Neural crest cell (in vitro differentiated cells): ENCODE measurements at regions not wholly inside any gene's neighbourhood (a gene's known extent, or its start where the extent isn't known, plus 50 kb on each side); places are given as distances from the start of the nearest gene placed in this dataset.
A peak's percentile ranks its signal among the peaks of the same experiment; 100 is the strongest.

Experiments used
- DNase-seq: peaks from one replicate; pipeline ENCODE4 v3.0.0; 2021; ENCODE audit warnings: low read depth, mixed read lengths, low spot score
- H3K27ac Mint-ChIP-seq: one replicate; pipeline ENCODE4 v1.8.0; 2021; ENCODE audit warnings: mild to moderate bottlenecking, mixed read lengths; ENCODE audit not compliant: unreplicated experiment
- H3K27me3 Mint-ChIP-seq: 2 replicates; pipeline ENCODE4 v1.8.0; 2021; ENCODE audit warnings: low read depth, mild to moderate bottlenecking, mixed read lengths
- H3K36me3 Mint-ChIP-seq: 2 replicates; pipeline ENCODE4 v1.8.0; 2021; ENCODE audit warnings: low read depth, mild to moderate bottlenecking, mixed read lengths
- H3K4me1 Mint-ChIP-seq: 2 replicates; pipeline ENCODE4 v1.8.0; 2021; ENCODE audit warnings: mixed read lengths
- H3K4me3 Mint-ChIP-seq: one replicate; pipeline ENCODE4 v1.8.0; 2021; ENCODE audit warnings: mild to moderate bottlenecking, mixed read lengths
- H3K9me3 Mint-ChIP-seq: 2 replicates; pipeline ENCODE4 v1.8.0; 2021; ENCODE audit warnings: mixed read lengths
- CTCF ChIP-seq: fragments of 200-600 bp; sonication (generic); conservative IDR thresholded peaks from 2 replicates; pipeline ENCODE4 v1.5.0; 2021; ENCODE audit warnings: antibody characterized with exemption, mild to moderate bottlenecking

- Mint-ChIP-seq H3K4me1 (no peaks in the 10 kb centered on the region), H3K9me3 (peaks cover under 1% of the 10 kb centered on the region), H3K27me3 (peaks cover 25% of the 10 kb centered on the region), H3K27ac (no peak overlapping the region), H3K36me3 (no peaks in the 10 kb centered on the region), H3K4me3 (no peak overlapping the region)
- TF ChIP-seq CTCF: no peak
- no peak for DNase-seq
Measured at GRCh38 chr12:115443351-115443938, 759.5 kb upstream of the TBX3 start.

GRCh38 chr12:115440438-115440837 is 756.5 kb upstream of the TBX3 start:
- no peak for TF ChIP-seq CTCF
- H3K4me3 Mint-ChIP-seq: no peak overlapping the region
- peaks cover 25% of the 10 kb centered on the region for H3K27me3 Mint-ChIP-seq
- DNase-seq: no peak
- H3K36me3 Mint-ChIP-seq: no peaks in the 10 kb centered on the region
- H3K4me1 Mint-ChIP-seq: peaks cover 14% of the 10 kb centered on the region
- H3K9me3 Mint-ChIP-seq: peaks cover 3% of the 10 kb centered on the region
- peak overlapping the region; percentile 30 for H3K27ac Mint-ChIP-seq

GRCh38 chr12:115439008-115439601 is 755.1 kb upstream of the TBX3 start:
- Mint-ChIP-seq H3K4me3 (no peak overlapping the region), H3K27ac (peak overlapping the region; percentile 3), H3K27me3 (peaks cover 21% of the 10 kb centered on the region), H3K9me3 (peaks cover 3% of the 10 kb centered on the region), H3K4me1 (peaks cover 15% of the 10 kb centered on the region), H3K36me3 (no peaks in the 10 kb centered on the region)
- DNase-seq: no peak
- TF ChIP-seq CTCF: no peak

- Mint-ChIP-seq H3K27me3 (peaks cover 20% of the 10 kb centered on the region), H3K36me3 (no peaks in the 10 kb centered on the region), H3K9me3 (peaks cover 3% of the 10 kb centered on the region), H3K4me1 (peaks cover 23% of the 10 kb centered on the region), H3K4me3 (no peak overlapping the region), H3K27ac (no peak overlapping the region)
- TF ChIP-seq CTCF: no peak
- no peak for DNase-seq
Measured at GRCh38 chr12:115438314-115438713, 754.3 kb upstream of the TBX3 start.

GRCh38 chr12:115437061-115437567 is 753.1 kb upstream of the TBX3 start:
- no peak for DNase-seq

More at GRCh38 chr12:115437061-115437567, 753.1 kb upstream of the TBX3 start:
- no peak for TF ChIP-seq CTCF
- peaks cover 3% of the 10 kb centered on the region for H3K9me3 Mint-ChIP-seq
- H3K27me3 Mint-ChIP-seq: peaks cover 13% of the 10 kb centered on the region
- no peak overlapping the region for H3K27ac Mint-ChIP-seq
- peaks cover 33% of the 10 kb centered on the region for H3K4me1 Mint-ChIP-seq
- no peaks in the 10 kb centered on the region for H3K36me3 Mint-ChIP-seq
- H3K4me3 Mint-ChIP-seq: no peak overlapping the region
